GM18873 (cell line): ENCODE measurements at regions not wholly inside any gene's neighbourhood (a gene's known extent, or its start where the extent isn't known, plus 50 kb on each side); places are given as distances from the start of the nearest gene placed in this dataset.
"Not testable (repeated sequence)": the region's sequence is repeated elsewhere in the genome, so short reads cannot be mapped to it uniquely, and the experiment has no call there.

Experiments used
- ATAC-seq: cut with Tn5 transposase; IDR thresholded peaks from one replicate; pipeline ENCODE4 v1.9.1; 2021; ENCODE audit warnings: mild to moderate bottlenecking, moderate library complexity, moderate number of reproducible peaks; ENCODE audit not compliant: unreplicated experiment, low FRiP score

GRCh38 chr22:46039535-46039934, 62.6 kb upstream of the WNT7B start:
- ATAC-seq, result no peak

GRCh38 chr22:46040471-46041465, 63.8 kb upstream of the WNT7B start:
- no peak for ATAC-seq

GRCh38 chr22:46041642-46042041, 64.7 kb upstream of the WNT7B start:
- no peak for ATAC-seq

- no peak for ATAC-seq
Observed at GRCh38 chr22:46042786-46043185, 65.8 kb upstream of the WNT7B start.

GRCh38 chr22:46043339-46043738, 66.4 kb upstream of the WNT7B start:
- no peak for ATAC-seq

- ATAC-seq, result no peak
Observed at GRCh38 chr22:46043816-46044620, 67.1 kb upstream of the WNT7B start.

- no peak for ATAC-seq
Observed at GRCh38 chr22:46044621-46045458, 67.9 kb upstream of the WNT7B start.

GRCh38 chr22:46045459-46046298, 68.7 kb upstream of the WNT7B start:
- no peak for ATAC-seq

GRCh38 chr22:46046299-46046685, 69.3 kb upstream of the WNT7B start:
- no peak for ATAC-seq

GRCh38 chr22:46047226-46047625, 70.3 kb upstream of the WNT7B start:
- no peak for ATAC-seq

- ATAC-seq, result no peak
Observed at GRCh38 chr22:46047841-46048595, 71.1 kb upstream of the WNT7B start.

- ATAC-seq, result not testable (repeated sequence)
Observed at GRCh38 chr22:46048661-46049060, 71.7 kb upstream of the WNT7B start.

GRCh38 chr22:46049726-46050450, 72.9 kb upstream of the WNT7B start:
- ATAC-seq, result no peak

- no peak for ATAC-seq
Observed at GRCh38 chr22:46050451-46050845, 73.5 kb upstream of the WNT7B start.

GRCh38 chr22:46050916-46051614, 74.1 kb upstream of the WNT7B start:
- no peak for ATAC-seq

- no peak for ATAC-seq
Observed at GRCh38 chr22:46051646-46052045, 74.7 kb upstream of the WNT7B start.

- no peak for ATAC-seq
Observed at GRCh38 chr22:46052331-46052771, 75.4 kb upstream of the WNT7B start.
